ENCODE measurements at regions not wholly inside any gene's neighbourhood (a gene's known extent, or its start where the extent isn't known, plus 50 kb on each side); places are given as distances from the start of the nearest gene placed in this dataset.

GRCh38 chr7:42834676-42835075 lies 77.2 kb downstream of the C7orf25 start:
- TF ChIP-seq CTCF (IDR thresholded peaks at IDR 0.05; ENCODE audit: borderline replicate concordance, extremely low read depth, low read length, poor library complexity, severe bottlenecking) = no peak
- TF ChIP-seq EZH2 (IDR thresholded peaks at IDR 0.05; ENCODE audit: borderline replicate concordance, low read depth, low read length, severe bottlenecking) = no peak

Measured in DND-41 (cell line).